Activated CD4-positive, alpha-beta T cell treated with anti-CD3 and anti-CD28 coated beads for 24 hours (primary cell): ENCODE measurements at regions not wholly inside any gene's neighbourhood (a gene's known extent, or its start where the extent isn't known, plus 50 kb on each side); places are given as distances from the start of the nearest gene placed in this dataset.

Source experiments
- DNase-seq, 2 donors: peaks; one replicate each; pipeline ENCODE4 v3.0.0-alpha.2; 2020; ENCODE audit warnings: low read depth in 2 of 2

GRCh38 chr1:218715961-218716669 is 371.0 kb downstream of the TGFB2 start:
- no peak for DNase-seq

DNA sequence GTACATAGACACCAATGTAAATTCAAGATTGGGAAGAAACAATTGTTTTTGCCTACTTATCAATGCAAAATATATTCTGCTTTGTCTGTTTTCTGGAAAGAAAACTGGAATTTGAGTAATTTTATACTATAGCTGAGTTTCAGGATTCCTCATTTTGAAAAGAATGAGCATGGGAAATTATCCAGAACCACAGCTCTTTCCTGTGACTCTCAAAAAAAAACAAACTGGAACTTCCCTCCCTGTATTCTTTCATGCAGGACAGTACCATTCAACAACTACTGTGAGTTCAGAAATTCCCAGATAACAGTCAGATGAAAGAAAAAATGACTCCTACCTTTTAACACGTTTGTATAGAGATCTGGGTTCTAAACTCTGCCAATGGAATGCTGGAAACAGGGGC is 372.4 kb downstream of the TGFB2 start:
- no peak for DNase-seq

DNA sequence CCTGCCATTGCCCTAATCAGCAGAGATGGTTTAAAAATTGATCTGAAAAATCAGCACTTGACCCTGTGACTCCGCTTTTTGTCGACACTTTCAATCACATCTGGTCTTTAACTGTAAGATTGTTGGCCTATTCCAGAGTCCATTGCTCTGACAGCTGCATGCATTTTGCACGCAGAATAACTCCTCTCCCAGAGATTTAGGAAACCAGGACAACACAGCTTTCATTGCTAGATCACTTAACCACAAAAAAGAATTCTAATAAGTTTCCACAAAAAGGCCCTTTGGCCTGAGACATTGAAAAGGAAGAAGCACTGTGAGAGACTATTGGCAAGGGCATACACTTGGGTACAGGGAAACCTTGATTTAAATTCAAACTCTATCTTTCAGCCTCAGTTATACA is 373.1 kb downstream of the TGFB2 start:
- DNase-seq: no peak

GRCh38 chr1:218718977-218719376 is 373.8 kb downstream of the TGFB2 start:
- no peak for DNase-seq

DNA sequence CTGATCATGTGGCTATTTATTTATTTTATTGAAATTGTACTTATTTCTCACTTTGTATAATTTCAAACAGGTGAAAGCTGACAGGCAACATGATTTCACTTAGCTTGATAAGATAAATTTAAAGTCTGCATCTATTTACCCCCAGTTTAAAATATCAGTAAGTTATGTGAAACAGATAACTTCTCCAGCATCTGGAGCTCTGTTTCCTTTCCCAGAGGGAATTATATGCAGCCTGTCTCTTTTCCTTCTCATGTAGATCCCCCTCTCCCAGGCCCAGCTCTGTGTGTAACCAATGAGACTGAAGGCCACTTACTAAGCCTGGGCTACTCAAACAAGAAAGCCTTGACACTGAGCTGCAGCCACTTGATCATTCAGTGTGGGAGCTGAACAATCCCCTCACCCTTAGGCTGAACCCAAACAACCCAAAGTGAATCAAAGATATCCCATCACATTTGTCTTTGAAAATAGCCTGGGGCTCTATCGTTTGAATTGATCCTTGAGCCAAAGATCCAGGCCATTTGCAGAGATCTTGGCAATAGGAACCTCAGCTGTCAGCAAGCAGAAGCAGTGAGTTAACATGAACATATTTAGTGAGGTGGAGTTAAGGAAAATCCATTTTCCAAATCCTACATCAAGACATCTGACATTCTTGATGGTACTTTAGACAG is 383.9 kb downstream of the TGFB2 start:
- no peak for DNase-seq

DNA sequence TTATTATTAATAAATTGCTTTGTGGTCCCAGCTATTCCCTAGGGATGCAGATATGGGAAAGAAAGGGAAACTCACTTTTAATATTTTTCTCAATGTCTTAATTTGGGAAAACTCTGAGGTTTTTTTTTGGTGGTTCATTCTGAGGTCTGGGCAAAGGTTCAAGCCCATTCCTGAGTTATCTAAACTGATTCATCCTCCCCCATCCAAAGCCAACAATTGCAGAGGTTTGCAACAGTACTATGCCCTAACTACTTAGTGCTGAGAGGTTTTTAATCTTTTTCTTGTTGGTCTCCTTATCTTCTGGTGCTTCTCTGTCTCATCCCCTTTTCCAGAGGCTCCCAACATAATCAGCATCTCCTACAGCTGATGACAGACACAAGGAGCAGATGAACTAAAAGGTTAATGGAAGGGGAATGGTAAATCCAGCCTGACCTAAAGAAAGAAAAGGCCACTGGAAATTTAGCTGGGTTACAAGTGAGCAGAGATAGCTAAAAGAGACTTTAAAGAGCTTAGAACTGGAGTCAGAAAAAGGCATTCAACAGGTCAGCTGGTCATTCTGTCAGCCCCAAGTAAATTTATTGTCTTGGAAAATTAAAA is 390.4 kb downstream of the TGFB2 start:
- no peak for DNase-seq

DNA sequence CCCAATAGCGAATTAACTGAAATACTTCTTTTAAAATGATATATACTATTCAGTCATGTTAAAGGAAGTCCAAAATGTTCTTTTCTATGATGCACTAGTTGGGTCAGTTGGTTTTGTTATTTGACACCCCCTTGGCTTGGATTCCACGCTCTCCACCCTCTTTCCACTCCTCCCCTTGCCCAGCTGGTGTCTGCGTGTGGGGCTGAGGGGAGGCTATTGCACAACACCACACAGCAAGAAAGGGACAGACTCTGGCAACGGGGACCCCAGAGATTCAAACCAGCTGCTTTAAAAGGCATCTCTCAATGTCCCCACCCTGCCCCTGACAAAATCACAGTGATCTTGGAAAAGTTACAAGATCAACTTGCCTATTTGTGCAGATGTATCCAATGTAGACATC is 394.3 kb downstream of the TGFB2 start:
- DNase-seq: no peak

- DNase-seq: no peak
These were observed 396.7 kb downstream of the TGFB2 start for GRCh38 chr1:218741852-218742251.

- no peak for DNase-seq
These were observed 397.5 kb downstream of the TGFB2 start for GRCh38 chr1:218742467-218743262.

DNA sequence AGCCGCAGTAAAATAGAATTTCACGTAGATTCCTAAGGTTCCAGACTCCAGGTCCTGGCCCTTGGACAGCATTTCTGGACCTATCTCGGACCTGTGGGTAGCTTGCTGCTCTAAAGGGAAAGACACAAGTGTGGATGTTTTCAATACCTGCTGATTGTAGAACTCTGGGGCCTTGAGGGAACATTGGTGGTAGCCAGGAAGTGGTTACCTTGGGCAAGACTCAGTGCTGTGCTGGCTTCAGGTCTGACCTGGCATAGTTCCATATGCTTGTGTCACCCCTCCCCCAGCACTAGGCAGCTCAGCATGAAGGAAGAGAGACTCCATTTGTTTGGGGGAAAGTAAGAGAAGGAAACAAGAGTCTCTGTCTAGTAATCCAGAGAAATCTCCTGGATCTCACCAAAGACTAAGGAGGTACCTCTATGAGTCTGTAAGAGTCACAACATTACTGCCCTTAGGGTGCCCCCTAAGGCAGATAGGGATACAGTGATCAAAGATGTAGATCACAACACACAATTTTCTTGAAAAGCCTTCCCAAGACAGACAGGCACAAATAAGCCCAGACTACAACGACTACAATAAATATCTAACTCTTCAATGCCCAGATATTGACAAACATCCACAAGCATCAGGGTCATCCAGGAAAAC is 398.8 kb downstream of the TGFB2 start:
- no peak for DNase-seq

GRCh38 chr1:218748071-218748470 is 402.9 kb downstream of the TGFB2 start:
- DNase-seq: no peak

DNA sequence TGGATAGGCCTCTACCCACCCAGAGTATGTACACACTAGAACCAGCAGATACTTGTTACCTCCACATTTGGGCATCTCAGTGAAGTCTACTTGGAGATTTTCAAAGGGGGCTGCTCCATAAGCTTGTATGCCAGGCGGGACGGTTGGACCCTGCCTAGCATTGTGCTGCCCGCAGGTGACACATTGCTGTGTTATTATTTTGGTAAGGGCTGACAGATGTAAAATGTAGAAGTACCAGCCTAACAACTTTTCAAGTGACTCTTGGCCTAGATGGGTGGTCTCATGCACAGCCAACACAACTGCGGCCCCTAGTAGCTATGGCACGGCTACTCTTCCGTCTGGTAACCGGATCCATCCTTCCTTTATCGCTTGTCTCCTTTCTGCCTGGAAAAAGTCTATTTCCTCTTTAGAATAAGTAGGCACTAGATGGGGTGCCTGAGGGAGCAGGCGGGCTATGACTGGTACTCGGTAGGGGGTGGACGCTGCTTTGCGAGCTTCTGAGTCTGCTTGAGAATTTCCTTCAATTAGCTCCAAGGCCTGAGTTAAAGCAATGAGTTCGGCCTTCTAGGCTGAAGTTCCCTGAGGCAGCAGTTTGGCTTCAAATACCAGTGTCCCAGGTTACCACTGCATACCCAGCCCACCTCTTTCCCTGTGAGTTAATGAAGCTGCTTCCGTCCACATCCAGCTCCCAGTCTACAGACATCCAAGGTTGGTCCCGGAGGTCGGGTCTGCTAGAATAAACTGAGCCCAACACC is 405.3 kb downstream of the TGFB2 start:
- DNase-seq: no peak

DNA sequence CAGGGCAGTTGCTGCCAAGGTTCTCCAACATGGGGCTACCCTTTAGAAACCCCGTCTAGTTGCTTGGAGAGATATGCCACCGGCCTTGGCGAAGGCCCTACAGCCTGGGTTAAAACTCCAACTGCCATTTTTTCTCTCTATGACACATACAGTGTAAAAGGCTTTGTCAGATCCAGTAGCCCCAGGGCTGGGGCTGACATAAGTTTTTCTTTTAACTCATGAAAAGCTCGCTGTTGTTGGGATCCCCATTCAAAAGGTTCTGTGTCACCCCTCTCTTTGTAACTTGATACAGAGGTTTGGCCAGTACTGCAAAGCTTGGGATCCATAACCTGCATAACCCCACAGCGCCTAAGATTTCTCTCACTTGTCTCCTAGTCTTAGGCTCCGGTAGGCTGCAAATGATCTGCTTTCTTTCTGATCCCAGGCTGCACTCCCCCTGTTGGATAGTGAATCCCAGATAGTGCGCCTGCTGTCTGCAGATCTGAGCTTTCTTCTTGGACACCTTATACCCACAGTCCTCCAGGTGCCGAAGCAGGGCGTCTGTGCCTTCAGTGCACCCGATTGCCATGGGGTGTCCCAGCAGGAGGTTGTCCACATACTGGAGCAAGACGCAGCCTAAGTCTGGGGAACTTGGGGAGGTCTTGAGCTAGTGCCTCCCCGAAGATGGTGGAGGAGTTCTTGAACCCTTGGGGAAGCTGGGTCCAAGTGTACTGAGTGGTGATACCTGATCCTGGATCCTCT is 406.2 kb downstream of the TGFB2 start:
- DNase-seq: no peak

- DNase-seq: no peak
These were observed 407.0 kb downstream of the TGFB2 start for GRCh38 chr1:218752126-218752525.

- DNase-seq: no peak
These were observed 409.3 kb downstream of the TGFB2 start for GRCh38 chr1:218754477-218754876.

DNA sequence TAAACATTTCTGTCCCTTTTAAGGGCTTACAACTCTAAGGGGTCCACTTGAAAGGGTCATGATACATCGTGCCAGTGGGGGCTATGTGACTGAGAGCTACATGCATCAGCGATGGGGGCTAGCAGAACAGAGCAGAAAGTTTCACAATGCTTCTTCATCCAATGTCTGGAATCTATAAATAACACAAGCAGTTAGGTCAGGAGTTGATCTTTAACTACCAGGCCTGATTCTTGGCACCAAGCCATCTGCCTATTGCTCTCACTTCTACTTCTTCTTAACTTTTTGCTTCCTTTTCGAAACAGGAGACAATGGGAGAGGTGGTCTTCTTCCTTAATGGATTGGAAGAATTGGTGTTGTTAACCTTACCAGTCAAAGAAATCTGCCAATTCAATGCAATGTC is 410.0 kb downstream of the TGFB2 start:
- DNase-seq: no peak

DNA sequence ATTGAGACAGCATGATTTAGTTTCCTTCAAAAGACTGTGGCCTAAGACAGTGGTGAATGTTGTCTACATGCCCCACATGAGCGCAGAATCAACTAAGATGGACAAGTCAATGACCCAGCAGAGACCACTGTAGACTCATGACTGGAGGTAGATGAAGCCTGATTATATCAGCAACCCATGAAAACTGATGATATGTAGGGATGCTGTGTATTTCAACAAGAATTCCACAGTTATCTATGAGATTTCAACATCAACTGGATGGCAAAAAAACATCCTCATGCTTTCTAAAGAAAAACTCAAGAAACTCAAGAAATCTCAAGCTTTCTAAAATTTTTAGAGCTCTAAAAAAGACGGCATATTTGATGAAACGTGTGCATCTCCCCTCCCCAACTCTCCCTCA is 413.9 kb upstream of the LYPLAL1 start:
- DNase-seq: no peak

DNA sequence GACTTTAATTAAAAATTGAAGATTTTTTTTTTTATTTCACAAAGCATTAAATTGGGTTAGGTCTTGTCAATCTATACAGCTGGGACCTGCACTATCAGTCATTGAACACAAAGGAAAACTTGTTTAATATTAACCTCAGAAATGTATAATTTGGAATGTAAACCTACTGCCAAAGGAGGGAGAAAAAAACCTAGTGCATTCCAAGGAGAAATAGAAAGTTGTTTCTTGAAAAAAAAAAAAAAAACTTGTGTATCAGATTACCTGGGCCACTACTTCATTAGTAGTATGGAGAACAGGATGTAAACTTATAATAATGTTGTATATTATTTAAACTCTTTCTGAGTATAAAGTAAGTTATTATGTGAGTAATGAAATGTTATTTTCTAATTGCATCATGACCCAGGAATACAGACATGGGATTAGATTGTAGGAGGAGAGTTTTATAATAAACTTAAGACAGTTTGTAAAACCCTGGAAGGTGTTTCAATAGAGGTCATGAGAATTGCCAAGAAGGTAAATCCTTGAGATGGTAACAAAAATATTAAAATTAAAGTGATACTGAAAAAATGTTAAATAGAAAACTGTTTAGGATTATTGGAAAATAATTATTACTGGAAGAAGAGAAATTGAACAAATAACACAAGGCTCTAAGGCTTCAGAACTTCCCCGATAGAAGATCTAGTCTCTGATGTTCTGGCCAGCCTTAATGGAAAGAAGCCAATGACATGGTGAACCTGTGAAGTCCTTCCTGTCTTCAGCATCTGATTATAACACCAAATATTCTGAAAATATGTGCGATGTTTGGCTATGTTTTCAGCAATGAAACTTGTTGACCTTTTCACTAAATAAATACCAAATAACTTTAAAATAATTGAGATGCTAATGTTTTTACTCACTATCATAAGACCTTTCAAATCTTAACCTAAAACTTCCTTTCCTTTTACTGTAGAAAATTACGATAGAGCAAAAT is 412.8 kb upstream of the LYPLAL1 start:
- no peak for DNase-seq

DNA sequence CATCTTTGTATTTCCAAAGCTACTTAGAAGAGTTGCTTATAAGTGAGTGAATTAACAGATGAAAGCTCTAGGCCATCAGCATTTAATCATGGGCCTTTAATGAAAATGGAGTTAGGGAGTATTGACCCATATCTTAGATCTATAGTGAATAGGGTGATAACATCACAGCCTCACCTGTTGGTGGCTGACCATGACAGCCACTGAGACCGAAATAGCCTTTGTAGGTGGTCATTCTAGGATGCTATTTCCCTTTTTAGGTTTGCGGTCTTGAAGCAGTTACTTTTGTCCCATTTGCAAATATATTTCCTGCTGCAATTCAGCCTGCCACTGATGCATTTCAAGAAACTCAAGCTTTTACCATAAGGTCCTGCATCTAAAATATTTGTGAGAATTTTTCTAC is 410.1 kb upstream of the LYPLAL1 start:
- DNase-seq: no peak
